Neuron (in vitro differentiated cells): ENCODE measurements at regions not wholly inside any gene's neighbourhood (a gene's known extent, or its start where the extent isn't known, plus 50 kb on each side); places are given as distances from the start of the nearest gene placed in this dataset.
"Not testable (repeated sequence)": the region's sequence is repeated elsewhere in the genome, so short reads cannot be mapped to it uniquely, and the experiment has no call there.

Experiments used
- H2AFZ ChIP-seq: one replicate; pipeline ENCODE4 v1.6.1; 2013; ENCODE audit warnings: low read depth, mild to moderate bottlenecking, inconsistent platforms, low read length, moderate library complexity
- H3K27me3 ChIP-seq: one replicate; pipeline ENCODE4 v1.6.1; 2013; ENCODE audit warnings: low read length; ENCODE audit not compliant: insufficient read depth
- H3K36me3 ChIP-seq: one replicate; pipeline ENCODE4 v1.6.1; 2013; ENCODE audit warnings: low read length; ENCODE audit not compliant: insufficient read depth
- H3K4me1 ChIP-seq: one replicate; pipeline ENCODE4 v1.6.1; 2013; ENCODE audit warnings: low read length; ENCODE audit not compliant: insufficient read depth
- H3K4me3 ChIP-seq: 2 replicates; pipeline ENCODE4 v1.5.1; 2013; ENCODE audit warnings: mild to moderate bottlenecking, low read length, moderate library complexity
- H3K9me3 ChIP-seq: one replicate; pipeline ENCODE4 v1.6.1; 2013; ENCODE audit warnings: low read length

DNA sequence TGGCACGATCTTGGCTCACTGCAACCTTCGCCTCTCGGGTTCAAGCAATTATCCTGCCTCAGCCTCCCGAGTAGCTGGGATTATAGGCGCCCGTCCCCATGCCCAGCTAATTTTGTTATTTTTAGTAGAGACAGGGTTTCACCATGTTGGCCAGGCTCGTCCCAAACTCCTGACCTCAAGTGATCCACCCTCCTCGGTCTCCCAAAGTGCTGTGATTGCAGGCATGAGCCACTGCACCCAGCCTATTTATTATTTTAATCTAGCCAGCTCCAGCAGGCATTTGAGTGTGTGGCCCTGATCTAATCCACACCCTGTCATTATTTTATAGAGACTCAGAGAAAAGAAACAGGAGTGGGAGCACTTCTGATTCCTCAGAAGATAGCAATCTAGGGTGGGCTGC is 66.4 kb upstream of the ABHD2 start:
- H3K36me3 ChIP-seq, H3K4me1 ChIP-seq, H3K27me3 ChIP-seq, H3K9me3 ChIP-seq, H3K4me3 ChIP-seq, H2AFZ ChIP-seq: not testable (repeated sequence)

- no peaks in the 10 kb centered on the region for H3K9me3 ChIP-seq
- peaks cover 4% of the 10 kb centered on the region for H3K27me3 ChIP-seq
- H3K4me1 ChIP-seq, result no peaks in the 10 kb centered on the region
- no peaks in the 10 kb centered on the region for H3K36me3 ChIP-seq
- H3K4me3 ChIP-seq, result no peak overlapping the region
- H2AFZ ChIP-seq, result no peak overlapping the region
These were observed 64.8 kb upstream of the ABHD2 start for GRCh38 chr15:89023311-89023961.

DNA sequence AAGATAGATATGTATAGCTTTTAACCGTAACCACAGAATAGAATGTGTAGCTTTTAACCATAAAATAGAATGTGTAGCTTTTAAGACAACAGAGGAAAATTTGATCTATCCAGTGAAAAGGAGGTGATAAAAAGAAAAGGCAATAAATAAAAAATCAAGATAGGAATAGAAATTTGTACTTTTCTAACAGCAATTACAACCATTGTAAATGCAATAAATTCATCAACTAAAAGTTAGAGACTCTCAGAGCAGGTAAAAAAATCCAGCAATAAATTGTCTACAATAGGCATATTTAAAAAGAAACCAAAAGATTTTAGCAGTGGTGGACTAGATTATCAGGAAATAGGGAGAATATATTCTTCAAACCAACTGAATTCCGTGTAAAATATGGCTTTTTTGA is 63.8 kb upstream of the ABHD2 start:
- Histone ChIP-seq H3K4me3 (no peak overlapping the region), H2AFZ (no peak overlapping the region), H3K4me1 (no peaks in the 10 kb centered on the region), H3K27me3 (peaks cover 3% of the 10 kb centered on the region), H3K9me3 (no peaks in the 10 kb centered on the region), H3K36me3 (no peaks in the 10 kb centered on the region)

- Histone ChIP-seq H3K27me3 (no peaks in the 10 kb centered on the region), H3K9me3 (no peaks in the 10 kb centered on the region)
These were observed 62.1 kb upstream of the ABHD2 start for GRCh38 chr15:89026167-89026566.

DNA sequence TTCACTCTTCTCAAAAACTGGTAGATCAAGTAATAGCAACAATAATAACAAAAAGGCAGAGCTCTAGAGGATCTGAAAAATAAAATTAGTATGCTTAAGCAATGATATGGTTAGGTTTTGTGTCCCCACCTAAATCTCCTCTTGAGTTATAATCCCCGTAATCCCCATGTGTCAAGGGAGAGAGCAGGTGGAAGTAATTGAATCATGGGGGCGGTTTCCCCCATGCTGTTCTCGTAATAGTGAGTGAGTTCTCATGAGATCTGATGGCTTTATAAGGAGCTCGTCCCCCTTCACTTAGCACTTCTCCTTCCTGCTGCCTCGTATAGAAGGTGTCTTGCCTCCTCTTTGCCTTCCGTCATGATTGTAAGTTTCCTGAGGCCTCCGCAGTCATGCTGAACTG is 60.2 kb upstream of the ABHD2 start:
- Histone ChIP-seq H3K4me3 (no peak overlapping the region), H3K27me3 (no peaks in the 10 kb centered on the region), H3K9me3 (no peaks in the 10 kb centered on the region), H3K4me1 (no peaks in the 10 kb centered on the region), H2AFZ (no peak overlapping the region), H3K36me3 (no peaks in the 10 kb centered on the region)

More at GRCh38 chr15:89026167-89026566, 62.1 kb upstream of the ABHD2 start:
- H2AFZ ChIP-seq, result no peak overlapping the region
- no peaks in the 10 kb centered on the region for H3K4me1 ChIP-seq
- H3K36me3 ChIP-seq, result no peaks in the 10 kb centered on the region
- H3K4me3 ChIP-seq, result no peak overlapping the region

GRCh38 chr15:89030311-89030710 is 57.9 kb upstream of the ABHD2 start:
- Histone ChIP-seq H3K36me3 (no peaks in the 10 kb centered on the region), H3K9me3 (no peaks in the 10 kb centered on the region), H3K27me3 (no peaks in the 10 kb centered on the region), H2AFZ (no peak overlapping the region), H3K4me3 (no peak overlapping the region), H3K4me1 (no peaks in the 10 kb centered on the region)

- H3K4me3 ChIP-seq, H2AFZ ChIP-seq, H3K27me3 ChIP-seq, H3K9me3 ChIP-seq, H3K4me1 ChIP-seq, H3K36me3 ChIP-seq: not testable (repeated sequence)
These were observed 56.5 kb upstream of the ABHD2 start for GRCh38 chr15:89031637-89032285.

- Histone ChIP-seq H3K36me3 (no peaks in the 10 kb centered on the region), H3K27me3 (peaks cover 8% of the 10 kb centered on the region), H3K9me3 (no peaks in the 10 kb centered on the region), H3K4me3 (no peak overlapping the region), H3K4me1 (no peaks in the 10 kb centered on the region), H2AFZ (no peak overlapping the region)
These were observed 54.0 kb upstream of the ABHD2 start for GRCh38 chr15:89034305-89034704.

- Histone ChIP-seq H3K4me1 (no peaks in the 10 kb centered on the region), H2AFZ (no peak overlapping the region)
These were observed 53.1 kb upstream of the ABHD2 start for GRCh38 chr15:89035150-89035549.

DNA sequence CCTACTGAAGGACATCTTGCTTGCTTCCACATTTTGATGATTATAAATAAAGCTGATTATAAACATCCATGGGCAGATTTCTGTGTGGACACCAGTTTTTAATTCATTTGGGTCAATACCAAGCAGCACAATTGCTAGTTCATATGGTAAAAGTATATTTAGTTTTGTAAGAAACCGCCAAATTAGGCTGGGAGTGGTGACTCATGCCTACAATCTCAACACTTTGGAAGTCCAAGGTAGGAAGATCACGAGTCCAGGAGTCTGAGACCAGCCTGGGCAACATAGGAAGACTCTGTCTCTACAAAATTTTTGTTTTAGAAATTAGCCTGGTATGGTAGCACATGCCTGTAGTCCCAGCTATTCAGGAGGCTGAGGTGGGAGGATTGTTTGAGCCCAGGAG is 52.6 kb upstream of the ABHD2 start:
- H3K27me3 ChIP-seq, result peaks cover 8% of the 10 kb centered on the region
- no peaks in the 10 kb centered on the region for H3K36me3 ChIP-seq
- H2AFZ ChIP-seq, result no peak overlapping the region
- no peak overlapping the region for H3K4me3 ChIP-seq
- H3K4me1 ChIP-seq, result no peaks in the 10 kb centered on the region
- no peaks in the 10 kb centered on the region for H3K9me3 ChIP-seq

More at GRCh38 chr15:89035150-89035549, 53.1 kb upstream of the ABHD2 start:
- H3K4me3 ChIP-seq, result no peak overlapping the region
- H3K36me3 ChIP-seq, result no peaks in the 10 kb centered on the region
- peaks cover 8% of the 10 kb centered on the region for H3K27me3 ChIP-seq
- H3K9me3 ChIP-seq, result no peaks in the 10 kb centered on the region

- Histone ChIP-seq H3K4me1 (no peaks in the 10 kb centered on the region), H3K36me3 (no peaks in the 10 kb centered on the region), H3K27me3 (peaks cover 8% of the 10 kb centered on the region), H2AFZ (no peak overlapping the region), H3K9me3 (no peaks in the 10 kb centered on the region), H3K4me3 (no peak overlapping the region)
These were observed 50.1 kb upstream of the ABHD2 start for GRCh38 chr15:89038146-89038545.
